NCI-H2196 treated with DMSO at 0.1 percent for 48 hours (cell line): ENCODE measurements at regions not wholly inside any gene's neighbourhood (a gene's known extent, or its start where the extent isn't known, plus 50 kb on each side); places are given as distances from the start of the nearest gene placed in this dataset.

Experiments used
- DNase-seq: peaks from one replicate; lab custom pipeline; 2025; ENCODE audit not compliant: unreplicated experiment; lab: John Stamatoyannopoulos, UW

DNA sequence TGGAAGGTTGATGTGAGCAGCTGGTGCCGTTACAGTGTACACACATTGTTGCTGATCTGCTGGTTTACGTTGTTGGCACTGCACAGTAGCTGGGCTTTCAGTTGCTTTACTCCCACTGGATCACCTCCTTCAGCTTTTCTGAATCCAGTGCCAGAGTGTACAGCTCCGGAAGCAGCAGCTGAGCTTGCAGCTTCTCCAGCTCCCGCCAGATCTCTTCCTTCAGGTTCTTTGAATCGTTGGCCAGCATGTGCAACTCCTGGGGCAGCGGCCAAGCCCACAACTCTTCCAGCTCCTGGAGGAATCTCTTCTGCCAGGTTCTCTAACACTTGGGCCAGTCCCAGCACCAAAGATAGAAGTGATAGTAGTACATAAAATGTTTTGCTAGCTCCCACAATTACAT is 149.7 kb upstream of the RRP15 start:
- DNase-seq = no peak

- DNase-seq = no peak
Observed at GRCh38 chr1:218139761-218140160, 145.3 kb upstream of the RRP15 start.

DNA sequence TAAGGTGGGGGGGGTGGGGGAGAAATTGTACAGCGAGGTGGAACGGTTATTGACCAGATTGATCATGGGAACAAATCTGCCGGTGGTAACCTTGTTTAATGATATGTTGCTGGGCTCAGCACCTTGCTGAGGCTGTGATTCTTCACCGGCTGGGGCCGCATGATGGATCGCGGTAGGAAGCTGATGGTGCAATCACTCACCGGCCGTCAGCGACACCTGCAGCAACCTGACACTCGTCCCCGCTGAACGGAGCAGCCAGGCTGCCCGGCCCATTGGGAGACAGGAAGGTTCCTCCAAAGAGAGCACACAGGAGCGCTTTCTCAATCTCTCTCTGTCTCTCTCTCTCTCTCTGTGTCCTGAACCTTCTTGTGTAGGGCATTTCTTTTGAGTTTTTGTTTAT is 128.5 kb upstream of the RRP15 start:
- DNase-seq = no peak

- no peak for DNase-seq
Observed at GRCh38 chr1:218163371-218163770, 121.7 kb upstream of the RRP15 start.

DNA sequence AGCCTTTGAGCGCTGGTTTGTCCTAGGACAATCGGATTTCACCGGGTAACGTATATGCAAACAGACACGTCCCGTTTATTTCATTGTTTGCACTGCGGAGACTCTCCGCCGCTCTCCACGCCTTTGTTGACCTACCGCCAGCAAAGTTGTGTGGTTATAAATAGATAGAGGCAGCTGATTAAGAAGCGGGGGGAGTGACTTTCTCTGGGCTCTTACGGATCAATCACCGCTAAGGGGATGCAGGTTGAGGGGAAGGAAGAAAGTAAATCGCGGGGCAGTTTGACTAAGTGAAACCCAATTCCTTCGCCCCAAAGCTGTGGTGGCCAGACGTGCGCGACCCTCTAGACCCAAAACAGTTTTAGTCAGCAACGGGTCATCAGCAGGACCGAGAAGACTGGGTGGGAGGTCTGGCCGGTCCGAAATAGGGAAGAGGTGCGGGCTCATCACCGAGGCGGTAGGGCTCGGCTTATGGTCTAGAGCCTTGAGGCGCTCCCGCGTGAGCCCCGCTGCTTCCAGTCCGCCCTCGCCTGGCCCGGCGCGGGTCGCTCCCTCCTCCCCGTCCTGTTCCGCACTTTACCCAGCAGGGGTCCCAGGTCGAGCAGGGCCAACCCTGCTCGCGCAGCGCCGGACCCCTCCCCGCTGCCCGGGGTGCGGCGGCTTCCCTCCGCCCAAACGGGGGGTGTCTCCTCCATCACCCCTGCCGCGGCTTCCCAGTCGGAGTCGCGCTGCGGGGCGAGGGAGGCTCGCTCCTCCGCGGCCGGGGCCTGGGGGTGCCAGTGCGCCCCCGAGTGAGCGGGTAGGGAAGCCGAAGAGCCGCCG is 120.8 kb upstream of the RRP15 start:
- peak; percentile 30 for DNase-seq

GRCh38 chr1:218164930-218165700 is 120.0 kb upstream of the RRP15 start:
- no peak for DNase-seq

GRCh38 chr1:218165701-218166114 is 119.4 kb upstream of the RRP15 start:
- DNase-seq = no peak

- no peak for DNase-seq
Observed at GRCh38 chr1:218166268-218166945, 118.7 kb upstream of the RRP15 start.

DNA sequence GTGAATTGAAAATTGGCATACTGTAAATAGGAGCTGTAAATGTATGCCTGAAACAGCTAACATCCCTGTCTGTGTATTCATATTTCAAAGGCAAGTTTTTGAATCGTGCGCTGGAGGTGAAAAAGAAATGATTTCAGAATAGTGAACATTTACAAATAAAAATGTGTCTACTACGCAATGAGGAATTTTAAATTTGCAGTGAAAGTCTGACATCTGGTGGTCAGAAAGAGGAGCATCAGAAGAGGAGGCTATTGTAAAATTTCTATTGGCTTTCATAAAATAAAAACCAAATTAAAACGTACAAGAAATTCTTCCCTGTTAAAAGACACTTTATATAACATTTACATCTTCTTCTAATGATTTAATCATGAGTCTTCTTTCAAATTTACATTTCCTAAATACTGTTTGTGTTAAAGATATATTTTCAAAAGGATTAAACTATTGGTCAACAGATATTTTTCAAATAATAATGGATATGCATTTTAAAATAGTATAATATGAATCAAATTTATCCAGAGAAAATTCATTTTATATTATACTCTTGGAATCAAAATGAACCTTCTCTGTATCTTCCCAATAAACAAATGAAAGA is 113.7 kb upstream of the RRP15 start:
- peak; percentile 51 for DNase-seq

DNA sequence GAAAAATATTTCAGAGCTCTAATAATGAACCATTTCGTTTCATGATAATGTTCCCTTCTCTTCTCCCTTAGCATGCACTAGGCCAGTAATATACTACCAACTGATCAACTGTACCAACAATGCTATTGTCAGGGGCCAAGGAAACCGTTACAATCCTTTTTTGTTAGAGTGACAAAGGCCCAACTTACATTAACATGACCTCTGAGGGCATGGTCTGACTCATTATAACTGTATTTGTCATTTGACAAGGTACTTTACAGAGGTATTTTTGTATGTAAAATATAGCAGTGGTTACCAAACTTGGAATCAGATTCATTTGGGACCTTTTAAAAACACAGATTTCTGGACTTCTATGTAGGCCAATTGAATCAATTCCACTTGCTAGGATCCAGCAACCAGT is 102.6 kb upstream of the RRP15 start:
- no peak for DNase-seq

- DNase-seq = no peak
Observed at GRCh38 chr1:218200979-218201378, 84.1 kb upstream of the RRP15 start.

DNA sequence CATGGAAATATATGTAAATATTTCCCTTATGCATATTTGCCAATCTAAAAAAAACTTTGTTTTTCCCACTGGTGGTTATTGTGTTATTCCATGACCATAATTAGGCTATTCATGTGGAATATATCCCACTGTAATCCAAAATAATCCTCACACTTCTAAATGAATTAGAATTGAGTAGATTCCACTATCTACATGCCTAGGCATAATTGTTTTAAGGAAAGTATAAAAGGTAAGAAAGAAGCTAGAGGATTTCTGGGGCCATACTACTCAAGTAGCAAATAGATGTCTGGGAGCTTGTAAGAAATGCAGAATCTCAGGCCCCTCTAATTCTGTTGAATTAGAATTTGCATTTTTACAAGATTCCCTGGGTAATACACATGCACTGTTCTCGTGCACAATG is 83.5 kb upstream of the RRP15 start:
- DNase-seq = no peak

DNA sequence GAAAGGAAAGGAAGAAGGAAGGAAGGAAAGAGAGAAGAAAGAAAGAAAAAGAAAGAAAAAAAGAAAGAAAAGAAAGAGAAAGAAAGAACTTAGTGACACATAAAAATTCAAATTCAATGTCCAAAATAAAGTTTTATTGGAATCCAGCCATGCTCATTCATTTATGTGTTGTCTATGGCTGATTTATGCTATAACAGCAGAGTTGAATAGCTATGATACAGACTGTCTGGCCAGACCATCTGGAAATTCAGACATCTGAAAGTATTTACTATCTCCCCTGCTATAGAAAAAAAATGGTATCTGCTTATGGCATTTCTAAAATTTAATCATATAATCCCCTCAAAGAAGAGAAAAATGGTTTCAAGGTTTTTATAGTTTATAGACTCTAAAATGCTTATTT is 79.4 kb upstream of the RRP15 start:
- DNase-seq = no peak

GRCh38 chr1:218207194-218207593 is 77.9 kb upstream of the RRP15 start:
- no peak for DNase-seq

GRCh38 chr1:218209351-218209861 is 75.7 kb upstream of the RRP15 start:
- DNase-seq = no peak

- no peak for DNase-seq
Observed at GRCh38 chr1:218211241-218211640, 73.9 kb upstream of the RRP15 start.

DNA sequence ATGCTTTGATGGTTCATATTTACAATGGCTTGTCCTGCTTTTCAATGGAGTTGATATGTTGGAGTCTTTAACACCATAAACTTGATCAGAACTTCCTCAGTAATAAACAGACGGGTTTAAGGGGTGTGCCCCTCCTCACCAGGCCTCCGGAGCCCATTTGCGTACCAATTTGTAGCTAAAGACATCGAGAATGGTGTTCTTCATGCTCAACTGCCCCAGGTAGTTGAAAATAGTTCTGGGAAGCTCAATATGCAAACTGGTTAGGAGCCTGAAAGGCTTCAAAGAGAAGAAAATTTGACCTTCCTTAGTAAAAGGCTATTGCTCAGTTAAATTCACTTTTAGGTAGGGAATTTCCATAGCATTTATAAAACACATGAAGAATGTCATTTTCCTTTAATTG is 68.1 kb upstream of the RRP15 start:
- DNase-seq = no peak

DNA sequence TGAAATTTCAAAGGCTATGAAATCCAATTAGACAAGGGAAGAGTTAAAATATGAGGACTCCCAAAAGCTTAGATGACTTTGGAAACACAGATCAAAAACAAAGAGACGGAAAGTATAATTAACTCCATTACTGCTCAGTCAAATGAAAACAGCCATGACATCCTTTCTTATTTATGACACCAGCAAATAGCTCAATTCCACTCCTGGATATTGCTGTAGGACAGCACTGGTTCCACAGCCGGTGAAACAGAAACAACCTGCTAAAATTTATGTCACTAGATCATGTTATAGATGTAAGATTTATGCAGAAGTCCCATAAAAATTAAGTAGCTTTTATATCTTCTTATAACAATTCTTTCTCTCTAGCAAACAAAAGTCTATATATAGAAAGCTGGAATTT is 65.6 kb upstream of the RRP15 start:
- no peak for DNase-seq

GRCh38 chr1:218224101-218224500 is 61.0 kb upstream of the RRP15 start:
- no peak for DNase-seq

- no peak for DNase-seq
Observed at GRCh38 chr1:218226005-218226404, 59.1 kb upstream of the RRP15 start.
